ENCODE measurements at regions not wholly inside any gene's neighbourhood (a gene's known extent, or its start where the extent isn't known, plus 50 kb on each side); places are given as distances from the start of the nearest gene placed in this dataset.
"Not testable (repeated sequence)": the region's sequence is repeated elsewhere in the genome, so short reads cannot be mapped to it uniquely, and the experiment has no call there.

GRCh38 chr7:149995369-149996026 lies 121.7 kb downstream of the ATP6V0E2 start:
- DNase-seq (ENCODE audit: low read depth, low spot score): not testable (repeated sequence)

GRCh38 chr7:150000780-150001599 lies 127.2 kb downstream of the ATP6V0E2 start:
- DNase-seq (ENCODE audit: low read depth, low spot score): not testable (repeated sequence)

- DNase-seq (ENCODE audit: low read depth, low spot score): no peak
These were observed 129.6 kb downstream of the ATP6V0E2 start for GRCh38 chr7:150003304-150003810.

- DNase-seq (ENCODE audit: low read depth, low spot score): not testable (repeated sequence)
These were observed 130.2 kb downstream of the ATP6V0E2 start for GRCh38 chr7:150003973-150004372.

- DNase-seq (ENCODE audit: low read depth, low spot score): not testable (repeated sequence)
These were observed 131.1 kb downstream of the ATP6V0E2 start for GRCh38 chr7:150004843-150005242.

GRCh38 chr7:150009620-150010303 lies 136.0 kb downstream of the ATP6V0E2 start:
- not testable (repeated sequence) for DNase-seq (ENCODE audit: low read depth, low spot score)

GRCh38 chr7:150016651-150017189 lies 143.0 kb downstream of the ATP6V0E2 start:
- DNase-seq (ENCODE audit: low read depth, low spot score): not testable (repeated sequence)

GRCh38 chr7:150020210-150020609 lies 146.4 kb downstream of the ATP6V0E2 start:
- DNase-seq (ENCODE audit: low read depth, low spot score): not testable (repeated sequence)

- not testable (repeated sequence) for DNase-seq (ENCODE audit: low read depth, low spot score)
These were observed 151.1 kb downstream of the ATP6V0E2 start for GRCh38 chr7:150024550-150025490.

- DNase-seq (ENCODE audit: low read depth, low spot score): not testable (repeated sequence)
These were observed 152.0 kb downstream of the ATP6V0E2 start for GRCh38 chr7:150025802-150026201.

GRCh38 chr7:150028344-150029012 lies 154.7 kb downstream of the ATP6V0E2 start:
- not testable (repeated sequence) for DNase-seq (ENCODE audit: low read depth, low spot score)

GRCh38 chr7:150029013-150029389 lies 155.2 kb downstream of the ATP6V0E2 start:
- DNase-seq (ENCODE audit: low read depth, low spot score): not testable (repeated sequence)

GRCh38 chr7:150031733-150032132 lies 158.0 kb downstream of the ATP6V0E2 start:
- DNase-seq (ENCODE audit: low read depth, low spot score): not testable (repeated sequence)

- not testable (repeated sequence) for DNase-seq (ENCODE audit: low read depth, low spot score)
These were observed 159.9 kb downstream of the ATP6V0E2 start for GRCh38 chr7:150033711-150034110.

GRCh38 chr7:150035769-150036168 lies 162.0 kb downstream of the ATP6V0E2 start:
- DNase-seq (ENCODE audit: low read depth, low spot score): not testable (repeated sequence)

GRCh38 chr7:150039061-150039460 lies 165.3 kb downstream of the ATP6V0E2 start:
- DNase-seq (ENCODE audit: low read depth, low spot score): not testable (repeated sequence)

GRCh38 chr7:150042281-150042680 lies 168.5 kb downstream of the ATP6V0E2 start:
- DNase-seq (ENCODE audit: low read depth, low spot score): not testable (repeated sequence)

- peak; percentile 2 for DNase-seq (ENCODE audit: low read depth, low spot score)
These were observed 171.0 kb downstream of the ATP6V0E2 start for GRCh38 chr7:150044771-150045170.

GRCh38 chr7:150045596-150045995 lies 171.8 kb downstream of the ATP6V0E2 start:
- not testable (repeated sequence) for DNase-seq (ENCODE audit: low read depth, low spot score)
